GM21423 (cell line): ENCODE measurements at regions not wholly inside any gene's neighbourhood (a gene's known extent, or its start where the extent isn't known, plus 50 kb on each side); places are given as distances from the start of the nearest gene placed in this dataset.

Experiments used
- ATAC-seq: cut with Tn5 transposase; IDR thresholded peaks from one replicate; pipeline ENCODE4 v1.9.1; 2021; ENCODE audit warnings: mild to moderate bottlenecking, moderate library complexity; ENCODE audit not compliant: unreplicated experiment

DNA sequence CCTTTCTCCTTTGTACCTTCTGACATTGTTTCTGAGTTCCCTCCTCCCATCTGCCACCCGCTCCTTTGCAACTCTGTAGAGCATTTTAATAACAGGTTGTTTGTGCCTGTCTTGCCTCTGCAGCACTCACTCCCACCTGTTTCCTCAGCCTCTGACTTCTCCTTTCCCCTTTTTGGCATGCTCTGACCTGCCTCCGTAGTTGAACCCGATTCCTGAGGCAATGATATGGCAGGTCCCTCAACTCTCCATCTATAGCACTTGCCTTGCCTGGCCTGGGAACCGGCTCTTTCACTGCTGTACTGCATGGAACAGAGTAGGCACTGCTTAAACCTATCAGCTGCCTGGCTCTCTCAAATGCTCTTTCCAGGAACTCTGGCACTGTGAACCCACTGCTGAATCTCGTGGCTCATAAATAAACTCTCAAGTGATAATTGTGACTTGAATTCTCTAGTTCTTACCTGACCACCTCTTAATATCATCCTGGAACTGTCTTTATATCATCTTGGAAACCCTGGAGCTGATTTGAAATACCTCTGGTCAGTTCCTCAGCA lies 50.3 kb downstream of the UTRN start:
- ATAC-seq: no peak

DNA sequence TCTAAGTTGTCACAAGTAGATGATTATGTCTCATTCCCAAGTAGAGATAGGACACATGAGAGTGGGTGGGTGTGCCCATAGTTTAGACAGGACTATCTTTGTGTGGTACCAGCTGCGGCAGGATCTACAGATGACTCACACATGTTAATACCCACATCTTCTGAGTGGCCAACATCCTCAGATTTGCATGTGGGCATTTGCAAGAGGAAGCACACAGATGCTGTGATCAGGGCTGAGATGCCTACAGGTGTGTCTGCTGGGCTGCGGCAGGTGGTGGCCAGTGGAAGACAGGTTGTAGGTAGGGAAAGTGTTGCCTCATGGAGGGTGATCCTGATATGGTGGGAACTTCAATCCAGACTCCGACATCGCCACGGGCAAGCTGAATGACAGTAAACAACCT lies 50.8 kb downstream of the UTRN start:
- peak; percentile 68 for ATAC-seq

DNA sequence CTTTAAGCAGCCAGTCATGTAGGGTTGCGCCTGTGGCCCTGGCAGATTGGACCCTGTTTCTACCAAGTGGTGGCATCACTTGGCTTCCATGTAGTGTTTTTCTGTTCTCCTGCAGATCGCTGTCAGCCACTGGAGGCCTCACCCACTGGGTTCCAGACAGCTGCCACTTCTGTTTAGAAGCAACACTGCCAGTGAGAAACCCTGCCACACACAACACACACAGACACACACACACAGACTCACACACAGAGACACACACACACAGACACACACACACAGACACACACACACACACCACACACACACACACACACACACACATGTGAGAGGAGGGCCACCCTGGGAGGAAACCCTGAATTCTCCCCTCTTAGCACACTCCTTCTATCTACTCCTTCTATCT lies 51.8 kb downstream of the UTRN start:
- no peak for ATAC-seq

GRCh38 chr6:144338474-144338873 lies 53.3 kb downstream of the UTRN start:
- ATAC-seq: no peak

DNA sequence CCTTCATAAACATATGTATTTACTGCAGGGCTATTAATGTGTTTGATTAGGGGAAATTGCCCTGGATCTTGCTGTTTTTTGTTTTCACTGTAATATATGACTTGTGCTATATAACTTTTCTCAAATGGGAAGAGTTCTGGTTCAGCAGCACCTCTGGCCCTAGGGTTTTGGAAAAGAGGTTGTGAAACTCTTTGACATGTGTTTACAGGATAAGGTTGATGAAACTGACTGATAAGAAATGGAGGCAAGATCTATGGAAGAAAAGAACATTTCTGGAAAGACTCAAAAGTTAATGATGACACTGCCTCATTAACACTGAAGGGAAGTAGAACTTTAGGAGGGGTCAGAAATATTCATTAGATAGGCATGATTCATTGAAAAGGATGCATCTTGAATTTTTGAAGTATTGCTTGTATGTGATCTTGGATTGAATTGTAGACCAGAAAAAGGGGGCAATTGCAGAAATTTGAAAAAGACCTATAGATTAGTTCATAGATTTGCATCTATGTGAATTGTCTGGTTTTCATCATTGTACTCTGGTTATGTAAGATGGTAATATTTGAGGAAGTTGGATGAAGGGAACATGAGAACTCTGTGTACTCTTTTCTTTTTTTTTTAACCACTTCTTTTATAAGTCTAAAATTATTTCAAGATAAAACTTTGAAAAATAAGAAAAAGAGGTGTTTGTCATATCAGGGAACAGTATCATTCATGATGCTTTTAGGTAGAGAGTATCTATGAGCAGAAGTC lies 54.0 kb downstream of the UTRN start:
- no peak for ATAC-seq

DNA sequence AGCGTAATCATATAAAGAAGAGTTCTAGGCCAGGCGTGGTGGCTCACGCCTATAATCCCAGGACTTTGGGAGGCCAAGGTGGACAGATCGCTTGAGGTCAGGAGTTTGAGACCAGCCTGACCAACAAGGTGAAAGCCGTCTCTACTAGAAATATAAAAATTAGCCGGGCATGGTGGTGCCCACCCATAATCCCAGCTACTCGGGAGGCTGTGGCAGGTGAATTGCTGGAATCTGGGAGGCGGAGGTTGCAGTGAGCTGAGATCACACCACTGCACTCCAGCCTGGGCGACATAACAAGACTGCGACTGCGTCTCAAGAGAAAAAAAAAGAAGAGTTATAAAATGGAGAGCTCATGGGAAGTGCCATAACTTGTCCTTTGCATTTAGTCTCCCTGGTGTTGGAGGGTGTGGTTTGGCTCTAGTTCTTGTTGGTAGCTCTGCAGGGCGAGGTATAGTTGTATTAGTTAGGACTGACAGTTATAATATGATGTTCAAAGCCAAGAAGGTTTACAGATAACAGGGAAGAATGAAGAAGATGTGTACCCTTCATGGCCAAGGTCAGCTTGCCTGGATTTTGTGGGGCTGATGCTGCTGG lies 54.8 kb downstream of the UTRN start:
- no peak for ATAC-seq

- ATAC-seq: no peak
Observed at GRCh38 chr6:144340541-144341371, 55.6 kb downstream of the UTRN start.

DNA sequence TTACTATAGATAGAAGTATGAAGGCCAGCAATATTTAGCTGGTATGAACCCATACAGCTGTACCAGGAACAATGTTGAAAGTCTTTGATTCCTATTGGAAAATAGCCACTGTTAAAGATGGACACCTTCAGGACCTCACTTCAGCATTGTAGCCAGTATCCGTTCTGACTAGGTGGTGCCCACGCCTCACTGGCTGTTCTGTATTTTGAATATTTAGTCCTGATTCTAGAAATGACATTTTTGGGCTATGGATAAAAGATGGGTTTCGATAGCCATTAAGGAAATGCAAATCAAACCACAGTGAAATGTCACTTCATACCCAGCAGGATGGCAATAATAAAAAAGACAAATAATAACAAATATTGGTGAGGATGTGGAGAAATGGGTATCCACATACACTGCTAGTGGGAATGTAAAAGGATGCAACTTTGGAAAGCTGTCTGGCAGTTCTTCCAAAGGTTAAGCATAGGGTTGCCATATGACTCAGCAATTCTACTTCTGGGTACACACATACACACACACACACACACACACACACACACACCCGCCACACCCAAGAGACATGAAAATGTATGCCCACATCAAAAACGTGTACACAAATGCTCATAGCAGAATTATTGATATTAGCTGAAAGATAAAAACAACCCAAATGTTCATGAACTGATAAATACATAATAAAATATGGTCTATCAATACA lies 56.8 kb downstream of the UTRN start:
- ATAC-seq: no peak

DNA sequence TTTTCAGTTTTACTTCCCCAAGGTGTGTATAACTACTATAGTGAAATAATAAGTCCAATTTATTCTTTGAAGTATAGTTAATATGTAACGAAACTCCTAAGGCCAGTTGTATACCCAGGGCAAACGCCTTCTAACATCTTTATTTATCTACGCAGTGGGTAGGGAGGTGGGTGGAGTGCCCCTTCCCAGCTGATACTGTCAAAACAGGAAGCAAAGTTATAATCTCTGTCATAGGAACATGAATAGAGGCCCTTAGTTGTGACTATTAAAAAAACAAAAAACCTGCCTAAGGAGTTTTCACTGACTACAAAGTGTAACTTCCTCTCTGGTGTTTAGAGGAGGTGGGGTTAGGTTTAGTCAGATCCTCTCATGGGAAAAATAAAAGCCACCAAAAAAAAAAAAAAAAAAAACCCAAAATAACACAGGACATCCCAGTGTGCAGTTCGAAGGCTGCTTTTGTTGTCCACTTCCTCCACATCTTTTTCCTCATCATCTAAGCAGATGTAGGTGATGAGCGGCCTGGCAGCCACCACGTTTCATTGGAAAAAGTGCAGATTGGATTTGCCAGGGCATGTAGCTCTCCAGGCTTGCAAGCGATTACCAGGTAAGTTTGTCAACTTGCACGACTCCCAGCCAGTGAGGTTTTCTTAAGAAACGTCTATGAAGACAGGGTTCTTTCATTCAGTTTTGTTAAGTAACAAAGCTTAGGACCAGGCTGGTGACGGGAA lies 58.7 kb downstream of the UTRN start:
- peak; percentile 53 for ATAC-seq

- peak; percentile 29 for ATAC-seq
Observed at GRCh38 chr6:144344646-144345045, 59.5 kb downstream of the UTRN start.

DNA sequence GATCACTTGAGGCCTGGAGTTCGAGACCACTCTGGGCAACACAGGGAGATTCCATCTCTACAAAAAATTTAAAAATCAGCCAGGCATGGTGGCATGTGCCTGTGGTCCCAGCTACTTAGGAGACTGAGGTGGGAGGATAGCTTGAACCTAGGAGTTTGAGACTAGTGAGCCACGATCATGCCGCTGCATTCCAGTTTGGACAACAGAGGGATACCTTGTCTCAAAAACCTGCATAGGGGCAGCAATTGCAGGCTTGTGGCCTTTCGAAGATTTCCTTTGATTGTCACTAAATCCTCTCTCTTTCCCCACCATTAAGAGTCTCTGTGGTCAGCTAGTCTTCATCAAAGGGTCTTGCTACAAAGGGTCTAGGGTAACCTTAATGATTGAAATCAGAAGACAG lies 60.3 kb downstream of the UTRN start:
- ATAC-seq: no peak

DNA sequence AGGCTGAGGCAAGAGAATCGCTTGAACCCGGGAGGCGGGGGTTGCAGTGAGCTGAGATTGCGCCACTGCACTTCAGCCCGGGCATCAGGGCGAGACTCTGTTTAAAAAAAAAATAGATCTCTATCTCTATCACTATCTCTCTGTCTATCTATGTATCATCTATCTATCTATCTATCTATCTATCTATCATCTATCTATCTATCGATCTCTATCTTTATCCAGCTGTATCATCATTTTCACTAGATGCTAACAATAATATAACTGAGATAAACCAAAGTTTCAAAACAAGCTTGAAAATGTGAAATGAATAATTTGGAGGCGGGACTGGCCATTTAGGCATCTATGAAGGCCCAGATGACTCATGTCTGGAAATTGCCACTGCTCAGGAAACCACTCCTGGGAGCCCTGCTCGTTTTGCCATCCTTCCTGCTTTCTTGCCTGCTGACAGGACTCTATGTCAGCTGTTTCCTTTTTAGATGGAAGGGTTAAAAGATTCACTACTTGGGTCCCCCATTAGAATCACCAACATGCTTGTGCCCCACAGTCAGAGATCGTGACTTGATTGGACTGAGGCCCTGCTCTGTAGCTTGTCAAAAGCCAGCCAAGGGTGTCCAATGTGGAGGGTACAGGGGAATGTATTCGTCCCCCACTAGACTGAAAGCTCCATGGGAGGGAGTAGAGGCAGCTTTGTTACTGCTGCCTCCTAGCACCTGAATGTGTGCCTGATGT lies 61.7 kb downstream of the UTRN start:
- no peak for ATAC-seq

DNA sequence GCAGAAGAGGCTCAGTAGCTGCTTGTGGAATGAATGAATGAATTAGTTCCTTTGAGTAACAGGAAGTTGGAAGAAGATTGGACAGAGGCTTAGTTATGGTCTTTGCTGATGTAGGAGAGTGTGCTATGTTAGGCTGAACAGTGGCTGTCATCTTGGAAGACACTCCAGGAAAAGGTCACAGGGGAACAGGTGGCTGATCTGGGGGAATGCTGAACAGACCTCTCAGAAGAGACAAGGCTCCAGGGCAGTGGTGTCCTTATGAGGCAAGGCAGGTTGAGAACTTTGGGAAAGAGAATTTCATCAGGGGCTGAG lies 62.3 kb downstream of the UTRN start:
- no peak for ATAC-seq

DNA sequence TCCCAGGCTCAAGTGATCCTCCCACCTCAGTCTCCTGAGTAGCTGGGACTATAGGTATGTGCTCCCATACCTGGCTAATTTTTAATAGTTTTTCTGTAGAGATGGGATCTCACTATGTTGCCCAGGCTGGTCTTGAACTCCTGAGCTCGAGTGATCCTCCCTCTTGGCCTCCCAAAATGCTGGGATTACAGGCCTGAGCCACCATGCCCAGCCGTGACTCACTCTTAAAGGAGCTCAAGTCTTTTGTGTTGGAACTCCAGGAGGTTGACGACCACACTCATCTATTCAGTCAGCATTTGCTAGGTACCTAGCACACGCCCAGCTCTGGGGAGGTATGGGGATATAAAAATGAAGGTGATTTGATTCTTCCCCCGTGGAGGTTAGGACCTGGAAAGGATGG lies 62.8 kb downstream of the UTRN start:
- ATAC-seq: no peak

DNA sequence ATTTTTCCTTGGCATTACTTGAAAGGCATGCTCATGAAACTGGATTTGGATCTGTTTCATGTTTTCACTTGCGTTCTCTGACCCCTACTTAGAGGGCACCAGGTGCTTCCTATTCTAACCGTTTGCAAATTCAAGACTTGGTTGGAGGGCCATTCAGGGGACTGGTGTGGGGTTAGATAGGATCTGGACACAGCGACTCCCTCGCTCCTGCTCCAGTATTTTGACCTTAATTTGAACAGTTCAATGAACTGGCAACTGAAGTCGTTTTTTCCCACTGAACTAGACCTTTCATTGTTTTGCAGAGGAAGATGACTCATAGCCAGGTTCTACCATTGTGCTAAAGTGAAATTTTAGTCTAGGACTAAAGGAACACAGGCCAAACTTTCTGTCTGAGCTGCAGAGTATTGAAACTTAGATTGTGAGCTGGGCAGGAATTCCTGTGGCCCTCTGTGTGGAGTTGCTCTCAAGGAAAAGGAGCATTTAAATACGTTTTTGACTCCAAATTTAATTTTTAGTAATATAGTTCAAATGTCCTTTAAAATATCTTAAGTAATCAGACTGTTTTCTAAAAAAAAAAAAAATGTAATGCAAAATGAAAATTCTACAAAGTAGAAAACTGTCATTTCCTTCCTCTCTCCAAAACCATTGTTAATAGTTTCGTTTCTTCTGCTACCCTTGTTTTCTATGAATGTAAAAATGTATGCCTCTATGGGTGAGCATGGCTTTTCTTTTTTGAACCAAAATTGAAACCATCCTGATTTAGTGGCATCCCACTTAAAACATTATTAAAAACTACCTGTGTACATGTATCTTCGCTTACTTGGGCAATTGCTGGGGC lies 64.8 kb downstream of the UTRN start:
- ATAC-seq: peak; percentile 40

DNA sequence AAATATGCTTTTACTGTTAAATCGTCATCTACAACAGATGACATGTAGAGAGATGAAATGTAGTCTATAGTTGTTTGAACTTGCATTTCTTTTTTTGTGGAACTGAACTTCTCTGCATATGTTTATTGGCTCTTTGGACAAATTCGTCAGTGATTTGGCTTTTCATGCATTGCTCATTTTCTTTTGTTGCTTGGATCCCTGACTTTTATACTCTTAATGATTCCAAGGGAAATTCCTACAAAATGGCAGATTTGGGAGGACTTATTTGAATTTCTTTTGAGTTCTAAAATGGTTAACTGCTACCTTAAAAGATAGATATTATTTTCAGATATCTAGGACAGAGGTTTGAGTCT lies 65.4 kb downstream of the UTRN start:
- ATAC-seq: peak; percentile 4

- ATAC-seq: no peak
Observed at GRCh38 chr6:144351379-144352127, 66.4 kb downstream of the UTRN start.

- peak; percentile 32 for ATAC-seq
Observed at GRCh38 chr6:144352331-144352730, 67.2 kb downstream of the UTRN start.
